ENCODE measurements at regions not wholly inside any gene's neighbourhood (a gene's known extent, or its start where the extent isn't known, plus 50 kb on each side); places are given as distances from the start of the nearest gene placed in this dataset.

DNA sequence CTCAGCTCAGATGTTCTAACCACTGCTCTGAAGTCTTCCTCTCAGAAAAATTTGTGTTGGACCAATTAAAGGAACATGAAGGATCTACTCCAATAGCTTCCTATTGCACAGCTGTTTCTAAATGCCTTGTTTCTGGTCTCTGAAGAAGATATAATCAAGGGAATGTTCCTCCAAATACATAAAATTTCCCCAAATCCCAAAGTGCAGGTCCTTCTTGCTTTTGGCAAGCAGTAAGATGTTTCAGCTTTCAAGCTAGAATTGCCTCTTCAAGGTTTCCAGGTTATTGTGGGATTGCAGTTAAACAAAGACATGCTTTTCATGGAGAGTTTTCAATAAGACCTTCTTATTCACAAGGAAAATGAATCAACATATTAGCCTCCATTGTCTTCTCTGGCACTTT, 574.5 kb upstream of the SLIT2 start:
- Histone ChIP-seq H3F3A (replicated peaks; ENCODE audit: insufficient read depth) (no peaks in the 10 kb centered on the region), H3K9ac (no peak overlapping the region), H2AFZ (ENCODE audit: low read depth) (no peak overlapping the region), H3K36me3 (replicated peaks in 1 of 2; ENCODE audit: control insufficient read depth in 1 of 2, insufficient read depth in 2 of 2, low read length in 1 of 2) (no peaks in the 10 kb centered on the region), H3K4me1 (ENCODE audit: control insufficient read depth in 1 of 2, insufficient read depth in 2 of 2, low read depth in 1 of 2, low read length in 1 of 2) (no peaks in the 10 kb centered on the region), H3K27me3 (ENCODE audit: insufficient read depth) (no peaks in the 10 kb centered on the region), H3K4me2 (no peak overlapping the region), H3K9me2 (no peaks in the 10 kb centered on the region), H3K27ac (ENCODE audit: low read depth in 2 of 2, low read length in 1 of 2) (no peak overlapping the region), H3K9me3 (no peaks in the 10 kb centered on the region), H3K79me2 (ENCODE audit: insufficient read depth) (no peaks in the 10 kb centered on the region), H3K4me3 (ENCODE audit: low read depth in 2 of 2, low read length in 1 of 2) (no peak overlapping the region), H4K20me1 (ENCODE audit: insufficient read depth) (no peaks in the 10 kb centered on the region)
- CTCF ChIA-PET = interaction anchor here (1.0 kb wide), 1 partner anchor 18 kb away, joined by 3 read pairs; no protein-coding TSS in a partner anchor
- TF ChIP-seq JUND (IDR thresholded peaks at IDR 0.05) (no peak), MXI1 (IDR thresholded peaks at IDR 0.05; ENCODE audit: low read depth, low read length) (no peak), EP300 (IDR thresholded peaks at IDR 0.05; ENCODE audit: borderline replicate concordance in 1 of 2, low read depth in 1 of 2, low read length in 1 of 2) (no peak), RCOR1 (IDR thresholded peaks at IDR 0.05; ENCODE audit: low read length) (no peak), SMC3 (IDR thresholded peaks at IDR 0.05; ENCODE audit: low read depth, low read length) (no peak), FOXJ3 (CRISPR knock-in tag; IDR thresholded peaks at IDR 0.05) (no peak), NFIC (IDR thresholded peaks at IDR 0.05; ENCODE audit: borderline replicate concordance) (no peak), RXRA (IDR thresholded peaks at IDR 0.05; ENCODE audit: borderline replicate concordance, low read depth) (no peak), YY1 (IDR thresholded peaks at IDR 0.05; ENCODE audit: low read depth) (no peak)
- TF ChIP-seq, protein P1, sequence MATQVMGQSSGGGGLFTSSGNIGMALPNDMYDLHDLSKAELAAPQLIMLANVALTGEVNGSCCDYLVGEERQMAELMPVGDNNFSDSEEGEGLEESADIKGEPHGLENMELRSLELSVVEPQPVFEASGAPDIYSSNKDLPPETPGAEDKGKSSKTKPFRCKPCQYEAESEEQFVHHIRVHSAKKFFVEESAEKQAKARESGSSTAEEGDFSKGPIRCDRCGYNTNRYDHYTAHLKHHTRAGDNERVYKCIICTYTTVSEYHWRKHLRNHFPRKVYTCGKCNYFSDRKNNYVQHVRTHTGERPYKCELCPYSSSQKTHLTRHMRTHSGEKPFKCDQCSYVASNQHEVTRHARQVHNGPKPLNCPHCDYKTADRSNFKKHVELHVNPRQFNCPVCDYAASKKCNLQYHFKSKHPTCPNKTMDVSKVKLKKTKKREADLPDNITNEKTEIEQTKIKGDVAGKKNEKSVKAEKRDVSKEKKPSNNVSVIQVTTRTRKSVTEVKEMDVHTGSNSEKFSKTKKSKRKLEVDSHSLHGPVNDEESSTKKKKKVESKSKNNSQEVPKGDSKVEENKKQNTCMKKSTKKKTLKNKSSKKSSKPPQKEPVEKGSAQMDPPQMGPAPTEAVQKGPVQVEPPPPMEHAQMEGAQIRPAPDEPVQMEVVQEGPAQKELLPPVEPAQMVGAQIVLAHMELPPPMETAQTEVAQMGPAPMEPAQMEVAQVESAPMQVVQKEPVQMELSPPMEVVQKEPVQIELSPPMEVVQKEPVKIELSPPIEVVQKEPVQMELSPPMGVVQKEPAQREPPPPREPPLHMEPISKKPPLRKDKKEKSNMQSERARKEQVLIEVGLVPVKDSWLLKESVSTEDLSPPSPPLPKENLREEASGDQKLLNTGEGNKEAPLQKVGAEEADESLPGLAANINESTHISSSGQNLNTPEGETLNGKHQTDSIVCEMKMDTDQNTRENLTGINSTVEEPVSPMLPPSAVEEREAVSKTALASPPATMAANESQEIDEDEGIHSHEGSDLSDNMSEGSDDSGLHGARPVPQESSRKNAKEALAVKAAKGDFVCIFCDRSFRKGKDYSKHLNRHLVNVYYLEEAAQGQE (IDR thresholded peaks at IDR 0.05; ENCODE audit: low read depth, low read length) = no peak
- TF ChIP-seq, protein P2, sequence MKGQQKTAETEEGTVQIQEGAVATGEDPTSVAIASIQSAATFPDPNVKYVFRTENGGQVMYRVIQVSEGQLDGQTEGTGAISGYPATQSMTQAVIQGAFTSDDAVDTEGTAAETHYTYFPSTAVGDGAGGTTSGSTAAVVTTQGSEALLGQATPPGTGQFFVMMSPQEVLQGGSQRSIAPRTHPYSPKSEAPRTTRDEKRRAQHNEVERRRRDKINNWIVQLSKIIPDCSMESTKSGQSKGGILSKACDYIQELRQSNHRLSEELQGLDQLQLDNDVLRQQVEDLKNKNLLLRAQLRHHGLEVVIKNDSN (IDR thresholded peaks at IDR 0.05; ENCODE audit: borderline replicate concordance, low read depth) = no peak
- TF ChIP-seq, protein P3, sequence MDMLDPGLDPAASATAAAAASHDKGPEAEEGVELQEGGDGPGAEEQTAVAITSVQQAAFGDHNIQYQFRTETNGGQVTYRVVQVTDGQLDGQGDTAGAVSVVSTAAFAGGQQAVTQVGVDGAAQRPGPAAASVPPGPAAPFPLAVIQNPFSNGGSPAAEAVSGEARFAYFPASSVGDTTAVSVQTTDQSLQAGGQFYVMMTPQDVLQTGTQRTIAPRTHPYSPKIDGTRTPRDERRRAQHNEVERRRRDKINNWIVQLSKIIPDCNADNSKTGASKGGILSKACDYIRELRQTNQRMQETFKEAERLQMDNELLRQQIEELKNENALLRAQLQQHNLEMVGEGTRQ (IDR thresholded peaks at IDR 0.05; ENCODE audit: borderline replicate concordance, low read depth, low read length) = no peak
- no peak for DNase-seq
- POLR2A ChIA-PET = no interaction called here

DNA sequence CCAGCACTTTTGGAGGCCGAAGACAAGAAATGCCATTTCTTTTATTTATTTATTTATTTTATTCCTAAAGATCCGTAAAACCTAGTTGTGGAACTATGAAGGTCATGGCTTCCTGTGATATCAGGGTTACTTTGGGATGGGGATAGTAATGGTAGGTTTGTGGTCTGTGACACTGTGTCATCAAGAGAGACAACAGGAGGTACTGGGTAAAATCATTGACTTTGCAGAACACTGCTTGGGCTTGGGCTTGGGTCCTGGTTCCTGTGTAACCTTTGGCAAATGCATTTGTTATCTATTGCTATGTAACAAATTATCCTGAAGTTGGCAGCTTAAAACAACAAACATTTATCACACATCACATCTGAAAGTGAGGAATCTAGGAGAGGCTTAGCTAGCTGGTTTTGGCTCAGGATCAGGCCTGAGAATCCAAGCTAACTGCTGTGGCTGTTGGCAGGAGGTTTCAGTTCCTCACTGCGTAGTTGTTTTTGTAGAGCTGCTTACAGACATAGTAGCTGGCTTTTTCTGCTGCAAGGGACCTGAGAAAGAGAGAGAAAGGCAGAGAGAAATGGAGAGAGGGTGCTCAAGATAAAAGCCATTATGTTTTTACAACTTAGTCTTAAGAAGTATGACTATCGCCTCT, 576.4 kb upstream of the SLIT2 start:
- H3K4me3 ChIP-seq (ENCODE audit: low read depth in 2 of 2, low read length in 1 of 2) = no peak overlapping the region
- no peak overlapping the region for H2AFZ ChIP-seq (ENCODE audit: low read depth)
- no peaks in the 10 kb centered on the region for H3K79me2 ChIP-seq (ENCODE audit: insufficient read depth)
- H4K20me1 ChIP-seq (ENCODE audit: insufficient read depth) = no peaks in the 10 kb centered on the region
- no peaks in the 10 kb centered on the region for H3F3A ChIP-seq (replicated peaks; ENCODE audit: insufficient read depth)
- H3K27me3 ChIP-seq (ENCODE audit: insufficient read depth) = no peaks in the 10 kb centered on the region
- no peak for DNase-seq
- TF ChIP-seq RCOR1 (IDR thresholded peaks at IDR 0.05; ENCODE audit: low read length) = no peak
- TF ChIP-seq FOXJ3 (CRISPR knock-in tag; IDR thresholded peaks at IDR 0.05) = no peak
- TF ChIP-seq EZH2phosphoT487 (IDR thresholded peaks at IDR 0.05; ENCODE audit: borderline replicate concordance, low read depth) = no peak
- no peak for TF ChIP-seq RAD21 (IDR thresholded peaks at IDR 0.05; ENCODE audit: low read length)
- no peak for TF ChIP-seq GABPA (IDR thresholded peaks at IDR 0.05; ENCODE audit: low read depth)
- no peak for TF ChIP-seq NRF1 (IDR thresholded peaks at IDR 0.05; ENCODE audit: low read depth, low read length)
- H3K9me3 ChIP-seq = no peaks in the 10 kb centered on the region
- H3K27ac ChIP-seq (ENCODE audit: low read depth in 2 of 2, low read length in 1 of 2) = no peak overlapping the region
- WGBS (ENCODE audit: low lambda C conversion rate) = 83% methylated on average over 4 of the region's 4 CpGs
- no peak overlapping the region for H3K9ac ChIP-seq
- no peak overlapping the region for H3K4me2 ChIP-seq
- H3K9me2 ChIP-seq = no peaks in the 10 kb centered on the region
- H3K4me1 ChIP-seq (ENCODE audit: control insufficient read depth in 1 of 2, insufficient read depth in 2 of 2, low read depth in 1 of 2, low read length in 1 of 2) = no peaks in the 10 kb centered on the region
- H3K36me3 ChIP-seq (replicated peaks in 1 of 2; ENCODE audit: control insufficient read depth in 1 of 2, insufficient read depth in 2 of 2, low read length in 1 of 2) = no peaks in the 10 kb centered on the region
- ChIA-PET POLR2A (no interaction called here), CTCF (no interaction called here)

Measured in SK-N-SH (cell line).